A549 (cell line): ENCODE measurements at regions not wholly inside any gene's neighbourhood (a gene's known extent, or its start where the extent isn't known, plus 50 kb on each side); places are given as distances from the start of the nearest gene placed in this dataset.

Experiments
- ATAC-seq, 2 experiments: fragments of 200-7000 bp in 1 of 2; fragments of >200 bp in 1 of 2; cut with Nextera tagmentation in 1 of 2; cut with Tn5 transposase in 1 of 2; 3 replicates each; pipeline versions ENCODE4 v1.8.0 to v1.9.1; 2018 to 2020; ENCODE audit warnings: mild to moderate bottlenecking in 1 of 2, moderate library complexity in 1 of 2
- CTCF ChIA-PET: fragments of 300-600 bp; sonication (Branson Sonifier 250); formaldehyde crosslinking; extraction: SDS; loops from one replicate; lab custom pipeline; 2021; ENCODE audit warnings: antibody characterized with exemption, inconsistent platforms; lab: Yijun Ruan, JAX
- POLR2A ChIA-PET: fragments of 350-600 bp; formaldehyde crosslinking; extraction: SDS; loops from one replicate; lab custom pipeline; 2021; ENCODE audit warnings: antibody characterized with exemption, inconsistent platforms; lab: Yijun Ruan, JAX
- DNase-seq, 2 experiments: peaks; one replicate each; pipeline versions ENCODE4 v3.0.0 to v3.0.0-alpha.2; 2011 to 2016; ENCODE audit warnings: low read depth in 1 of 2, low spot score in 1 of 2
- FAIRE-seq: peaks from 2 replicates; lab custom pipeline; 2011; peaks lifted over from hg19 to GRCh38; lab: Jason Lieb, UNC
- H3K27ac ChIP-seq, 2 experiments: fragments of >200 bp; sonication (Bioruptor Twin); formaldehyde crosslinking; 3 replicates each; pipeline ENCODE4 v1.5.1; 2016 to 2017
- H3K4me1 ChIP-seq: fragments of >200 bp; sonication (Bioruptor Twin); formaldehyde crosslinking; 3 replicates; pipeline ENCODE4 v1.6.1; 2016
- H3K4me2 ChIP-seq: fragments of >200 bp; sonication (Bioruptor Twin); formaldehyde crosslinking; 3 replicates; pipeline ENCODE4 v1.6.1; 2016
- H3K4me3 ChIP-seq: fragments of >200 bp; sonication (Bioruptor Twin); formaldehyde crosslinking; 3 replicates; pipeline ENCODE4 v1.5.1; 2016
- H3K9me3 ChIP-seq: fragments of >200 bp; sonication (Bioruptor Twin); formaldehyde crosslinking; 3 replicates; pipeline ENCODE4 v1.6.1; 2016
- EHMT2 ChIP-seq: fragments of 200-600 bp; sonication (generic); IDR thresholded peaks from 2 replicates; pipeline ENCODE4 v1.6.1; 2016; ENCODE audit warnings: antibody characterized with exemption, low read depth, mild to moderate bottlenecking, moderate library complexity
- EP300 ChIP-seq, 2 experiments: fragments of >200 bp; sonication (Bioruptor Twin); formaldehyde crosslinking; IDR thresholded peaks; 2 replicates in 1 of 2; 3 replicates in 1 of 2; pipeline ENCODE4 v1.6.1; 2016 to 2017
- HOXA7 ChIP-seq: fragments of 250-450 bp; sonication (Bioruptor Pico); IDR thresholded peaks from 2 replicates; pipeline ENCODE4 v1.5.0; 2020; ENCODE audit warnings: mild to moderate bottlenecking, moderate library complexity
- HOXB5 ChIP-seq: fragments of 250-450 bp; sonication (Bioruptor Pico); IDR thresholded peaks from 2 replicates; pipeline ENCODE4 v1.5.0; 2020; ENCODE audit warnings: mild to moderate bottlenecking, moderate library complexity
- RCOR1 ChIP-seq: fragments of 150-350 bp; IDR thresholded peaks from 2 replicates; pipeline ENCODE4 v1.6.1; 2014; ENCODE audit warnings: antibody characterized with exemption, low read length, low read depth
- RFX5 ChIP-seq: fragments of 450-650 bp; IDR thresholded peaks from 2 replicates; pipeline ENCODE4 v1.7.1; 2014; ENCODE audit warnings: antibody characterized with exemption, mild to moderate bottlenecking, moderate library complexity
- SMC3 ChIP-seq: fragments of >200 bp; sonication (Bioruptor Twin); formaldehyde crosslinking; IDR thresholded peaks from 3 replicates; pipeline ENCODE4 v1.6.1; 2018; ENCODE audit warnings: inconsistent platforms
- WGBS: methylation state at CpG from one replicate; pipeline ENCODE4 v1.1.6; 2017; ENCODE audit errors: missing lambda C conversion rate; 5-methylcytosine and 5-hydroxymethylcytosine counted together
- TF ChIP-seq, protein P1 (sequence below): fragments of 200-600 bp; sonication (generic); IDR thresholded peaks from 2 replicates; pipeline ENCODE4 v1.6.1; 2016; ENCODE audit warnings: antibody characterized with exemption, mild to moderate bottlenecking, moderate library complexity
- TF ChIP-seq, protein P2 (sequence below): fragments of 250-450 bp; sonication (Bioruptor Pico); IDR thresholded peaks from 2 replicates; pipeline ENCODE4 v1.5.0; 2021; ENCODE audit warnings: mild to moderate bottlenecking, moderate library complexity, borderline replicate concordance
- TF ChIP-seq, protein P3 (sequence below): fragments of >200 bp; sonication (Bioruptor Twin); formaldehyde crosslinking; IDR thresholded peaks from 3 replicates; pipeline ENCODE4 v1.5.1; 2016
- TF ChIP-seq, protein P4 (sequence below): fragments of 150-350 bp; IDR thresholded peaks from 2 replicates; pipeline ENCODE4 v1.6.1; 2014; ENCODE audit warnings: low read depth, mild to moderate bottlenecking, low read length
- TF ChIP-seq, protein P5 (sequence below): fragments of 250-450 bp; sonication (Bioruptor Pico); IDR thresholded peaks from 2 replicates; pipeline ENCODE4 v1.5.0; 2020; ENCODE audit warnings: low read depth, mild to moderate bottlenecking, moderate library complexity

DNA sequence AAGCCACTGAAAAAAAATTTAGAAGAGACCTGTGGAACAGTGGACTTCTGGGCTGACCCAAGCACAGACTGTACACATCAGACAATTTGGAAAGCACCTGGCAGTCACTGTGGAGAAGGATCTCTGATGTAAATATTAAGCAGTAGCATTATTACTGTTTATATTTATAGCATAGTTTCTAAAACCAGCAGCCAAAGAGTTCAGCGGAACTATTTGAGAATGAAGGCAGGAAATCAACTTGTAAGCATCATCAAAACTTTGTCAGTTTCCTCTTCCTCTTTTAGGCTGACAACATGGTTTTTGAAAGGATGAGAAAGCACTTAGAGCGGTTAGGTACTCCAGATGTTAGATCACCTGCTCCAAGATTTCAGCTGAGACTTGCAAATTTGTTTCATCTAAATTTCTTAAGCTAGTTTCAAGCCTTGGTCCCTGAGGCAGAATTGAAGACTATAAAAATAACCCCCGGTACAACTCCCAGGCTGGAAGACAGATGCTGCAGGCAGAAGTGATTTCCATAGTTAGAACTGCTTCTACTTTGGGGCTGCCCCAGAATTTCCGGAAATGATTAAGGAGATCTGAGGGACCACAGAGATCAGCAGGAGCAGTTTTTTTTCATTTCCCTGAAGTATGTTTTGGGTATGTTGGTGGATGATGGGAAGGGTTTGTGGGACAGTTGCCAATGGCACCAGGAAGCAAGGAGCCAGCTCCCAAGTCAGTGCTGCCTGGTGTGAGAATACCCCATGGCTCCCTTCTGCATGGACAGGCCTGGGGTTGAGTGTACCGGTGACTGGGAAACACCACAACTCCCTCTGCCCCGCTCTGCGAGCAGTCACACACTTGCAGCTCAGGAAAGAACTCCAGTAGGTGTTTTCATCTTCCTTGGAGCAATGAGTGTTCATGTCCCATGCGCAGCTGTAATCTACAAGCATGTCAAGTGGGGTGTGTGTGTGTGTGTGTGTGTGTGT is 354.5 kb downstream of the NUAK1 start:
- 76% methylated on average over 8 of the region's 8 CpGs for WGBS
- no peaks in the 10 kb centered on the region for H3K9me3 ChIP-seq
- ChIA-PET POLR2A (no interaction called here), CTCF (interaction anchor here (0.8 kb wide), 1 partner anchor 37 kb away, joined by 3 read pairs; no protein-coding TSS in a partner anchor)
- no peak overlapping the region for H3K27ac ChIP-seq
- no peak overlapping the region for H3K4me3 ChIP-seq
- FAIRE-seq (no peak), DNase-seq (no peak), ATAC-seq (no peak; a peak in 1 of 6 replicates)
- no peak for TF ChIP-seq EHMT2
- no peak overlapping the region for H3K4me2 ChIP-seq
- H3K4me1 ChIP-seq = no peaks in the 10 kb centered on the region

DNA sequence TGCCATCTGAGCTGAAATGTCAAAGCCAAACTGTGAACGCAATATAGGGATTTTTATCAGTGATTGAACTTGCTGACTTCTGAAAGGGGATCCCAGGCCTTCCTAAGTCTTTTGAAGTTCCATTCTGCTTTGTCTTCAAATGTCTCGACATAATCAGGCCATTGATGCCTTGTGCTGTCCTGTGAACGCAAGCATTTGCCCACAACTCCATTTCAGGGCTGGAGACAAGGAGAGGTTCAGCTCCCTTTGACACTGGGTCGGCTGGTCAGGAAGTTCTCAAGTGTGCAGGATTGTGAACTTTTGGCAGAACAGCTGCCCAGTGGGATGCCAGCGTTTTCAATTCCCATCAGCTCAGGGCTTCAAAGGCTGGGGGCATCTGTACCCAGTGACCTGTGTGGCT is 345.3 kb downstream of the NUAK1 start:
- TF ChIP-seq, protein P1, sequence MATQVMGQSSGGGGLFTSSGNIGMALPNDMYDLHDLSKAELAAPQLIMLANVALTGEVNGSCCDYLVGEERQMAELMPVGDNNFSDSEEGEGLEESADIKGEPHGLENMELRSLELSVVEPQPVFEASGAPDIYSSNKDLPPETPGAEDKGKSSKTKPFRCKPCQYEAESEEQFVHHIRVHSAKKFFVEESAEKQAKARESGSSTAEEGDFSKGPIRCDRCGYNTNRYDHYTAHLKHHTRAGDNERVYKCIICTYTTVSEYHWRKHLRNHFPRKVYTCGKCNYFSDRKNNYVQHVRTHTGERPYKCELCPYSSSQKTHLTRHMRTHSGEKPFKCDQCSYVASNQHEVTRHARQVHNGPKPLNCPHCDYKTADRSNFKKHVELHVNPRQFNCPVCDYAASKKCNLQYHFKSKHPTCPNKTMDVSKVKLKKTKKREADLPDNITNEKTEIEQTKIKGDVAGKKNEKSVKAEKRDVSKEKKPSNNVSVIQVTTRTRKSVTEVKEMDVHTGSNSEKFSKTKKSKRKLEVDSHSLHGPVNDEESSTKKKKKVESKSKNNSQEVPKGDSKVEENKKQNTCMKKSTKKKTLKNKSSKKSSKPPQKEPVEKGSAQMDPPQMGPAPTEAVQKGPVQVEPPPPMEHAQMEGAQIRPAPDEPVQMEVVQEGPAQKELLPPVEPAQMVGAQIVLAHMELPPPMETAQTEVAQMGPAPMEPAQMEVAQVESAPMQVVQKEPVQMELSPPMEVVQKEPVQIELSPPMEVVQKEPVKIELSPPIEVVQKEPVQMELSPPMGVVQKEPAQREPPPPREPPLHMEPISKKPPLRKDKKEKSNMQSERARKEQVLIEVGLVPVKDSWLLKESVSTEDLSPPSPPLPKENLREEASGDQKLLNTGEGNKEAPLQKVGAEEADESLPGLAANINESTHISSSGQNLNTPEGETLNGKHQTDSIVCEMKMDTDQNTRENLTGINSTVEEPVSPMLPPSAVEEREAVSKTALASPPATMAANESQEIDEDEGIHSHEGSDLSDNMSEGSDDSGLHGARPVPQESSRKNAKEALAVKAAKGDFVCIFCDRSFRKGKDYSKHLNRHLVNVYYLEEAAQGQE = no peak
- TF ChIP-seq EHMT2 (no peak), RFX5 (no peak), SMC3 (no peak), RCOR1 (no peak), HOXA7 (CRISPR knock-in tag) (no peak), HOXB5 (CRISPR knock-in tag) (no peak), EP300 (IDR thresholded peaks at IDR 0.05) (no peak)
- TF ChIP-seq, protein P2, sequence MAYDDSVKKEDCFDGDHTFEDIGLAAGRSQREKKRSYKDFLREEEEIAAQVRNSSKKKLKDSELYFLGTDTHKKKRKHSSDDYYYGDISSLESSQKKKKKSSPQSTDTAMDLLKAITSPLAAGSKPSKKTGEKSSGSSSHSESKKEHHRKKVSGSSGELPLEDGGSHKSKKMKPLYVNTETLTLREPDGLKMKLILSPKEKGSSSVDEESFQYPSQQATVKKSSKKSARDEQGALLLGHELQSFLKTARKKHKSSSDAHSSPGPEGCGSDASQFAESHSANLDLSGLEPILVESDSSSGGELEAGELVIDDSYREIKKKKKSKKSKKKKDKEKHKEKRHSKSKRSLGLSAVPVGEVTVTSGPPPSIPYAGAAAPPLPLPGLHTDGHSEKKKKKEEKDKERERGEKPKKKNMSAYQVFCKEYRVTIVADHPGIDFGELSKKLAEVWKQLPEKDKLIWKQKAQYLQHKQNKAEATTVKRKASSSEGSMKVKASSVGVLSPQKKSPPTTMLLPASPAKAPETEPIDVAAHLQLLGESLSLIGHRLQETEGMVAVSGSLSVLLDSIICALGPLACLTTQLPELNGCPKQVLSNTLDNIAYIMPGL (CRISPR knock-in tag) = no peak
- TF ChIP-seq, protein P3, sequence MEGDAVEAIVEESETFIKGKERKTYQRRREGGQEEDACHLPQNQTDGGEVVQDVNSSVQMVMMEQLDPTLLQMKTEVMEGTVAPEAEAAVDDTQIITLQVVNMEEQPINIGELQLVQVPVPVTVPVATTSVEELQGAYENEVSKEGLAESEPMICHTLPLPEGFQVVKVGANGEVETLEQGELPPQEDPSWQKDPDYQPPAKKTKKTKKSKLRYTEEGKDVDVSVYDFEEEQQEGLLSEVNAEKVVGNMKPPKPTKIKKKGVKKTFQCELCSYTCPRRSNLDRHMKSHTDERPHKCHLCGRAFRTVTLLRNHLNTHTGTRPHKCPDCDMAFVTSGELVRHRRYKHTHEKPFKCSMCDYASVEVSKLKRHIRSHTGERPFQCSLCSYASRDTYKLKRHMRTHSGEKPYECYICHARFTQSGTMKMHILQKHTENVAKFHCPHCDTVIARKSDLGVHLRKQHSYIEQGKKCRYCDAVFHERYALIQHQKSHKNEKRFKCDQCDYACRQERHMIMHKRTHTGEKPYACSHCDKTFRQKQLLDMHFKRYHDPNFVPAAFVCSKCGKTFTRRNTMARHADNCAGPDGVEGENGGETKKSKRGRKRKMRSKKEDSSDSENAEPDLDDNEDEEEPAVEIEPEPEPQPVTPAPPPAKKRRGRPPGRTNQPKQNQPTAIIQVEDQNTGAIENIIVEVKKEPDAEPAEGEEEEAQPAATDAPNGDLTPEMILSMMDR = no peak
- TF ChIP-seq, protein P4, sequence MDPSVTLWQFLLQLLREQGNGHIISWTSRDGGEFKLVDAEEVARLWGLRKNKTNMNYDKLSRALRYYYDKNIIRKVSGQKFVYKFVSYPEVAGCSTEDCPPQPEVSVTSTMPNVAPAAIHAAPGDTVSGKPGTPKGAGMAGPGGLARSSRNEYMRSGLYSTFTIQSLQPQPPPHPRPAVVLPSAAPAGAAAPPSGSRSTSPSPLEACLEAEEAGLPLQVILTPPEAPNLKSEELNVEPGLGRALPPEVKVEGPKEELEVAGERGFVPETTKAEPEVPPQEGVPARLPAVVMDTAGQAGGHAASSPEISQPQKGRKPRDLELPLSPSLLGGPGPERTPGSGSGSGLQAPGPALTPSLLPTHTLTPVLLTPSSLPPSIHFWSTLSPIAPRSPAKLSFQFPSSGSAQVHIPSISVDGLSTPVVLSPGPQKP = no peak
- TF ChIP-seq, protein P5, sequence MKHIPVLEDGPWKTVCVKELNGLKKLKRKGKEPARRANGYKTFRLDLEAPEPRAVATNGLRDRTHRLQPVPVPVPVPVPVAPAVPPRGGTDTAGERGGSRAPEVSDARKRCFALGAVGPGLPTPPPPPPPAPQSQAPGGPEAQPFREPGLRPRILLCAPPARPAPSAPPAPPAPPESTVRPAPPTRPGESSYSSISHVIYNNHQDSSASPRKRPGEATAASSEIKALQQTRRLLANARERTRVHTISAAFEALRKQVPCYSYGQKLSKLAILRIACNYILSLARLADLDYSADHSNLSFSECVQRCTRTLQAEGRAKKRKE (CRISPR knock-in tag) = no peak
- TF ChIP-seq, all 56 proteins: peak for 0
- POLR2A ChIA-PET = no interaction called here
- 56% methylated on average over 5 of the region's 5 CpGs for WGBS

More for the DNA sequence above, 345.3 kb downstream of the NUAK1 start:
- FAIRE-seq = no peak
- Histone ChIP-seq H3K4me2 (no peak overlapping the region), H3K9me3 (peaks cover 12% of the 10 kb centered on the region; the same call in 2 of the 3 replicates), H3K27ac (no peak overlapping the region), H3K4me1 (no peaks in the 10 kb centered on the region), H3K4me3 (no peak overlapping the region)
- CTCF ChIA-PET = interaction anchor here (1.0 kb wide), 1 partner anchor 87 kb away, joined by 3 read pairs; no protein-coding TSS in a partner anchor
- no peak for ATAC-seq
- DNase-seq = no peak
